AG09309 (cell line): ENCODE measurements at regions not wholly inside any gene's neighbourhood (a gene's known extent, or its start where the extent isn't known, plus 50 kb on each side); places are given as distances from the start of the nearest gene placed in this dataset.

Source experiments
- DNase-seq: peaks from one replicate; pipeline ENCODE4 v3.0.0-alpha.2; 2010; ENCODE audit warnings: low read depth
- H3K4me3 ChIP-seq: 2 replicates; pipeline ENCODE4 v1.5.1; 2011; ENCODE audit warnings: mild to moderate bottlenecking, low read depth, low read length, moderate library complexity; ENCODE audit not compliant: control insufficient read depth
- CTCF ChIP-seq: IDR thresholded peaks from 2 replicates; pipeline ENCODE4 v1.5.1; 2011; ENCODE audit warnings: mild to moderate bottlenecking, low read depth, low read length, inconsistent platforms; ENCODE audit not compliant: insufficient read depth, control insufficient read depth; ENCODE audit errors: missing control alignments

- H3K4me3 ChIP-seq, result no peak overlapping the region
- no peak for DNase-seq
- no peak for TF ChIP-seq CTCF
Measured at GRCh38 chrX:88660836-88661235, 86.2 kb upstream of the CPXCR1 start.

- H3K4me3 ChIP-seq, result no peak overlapping the region
- TF ChIP-seq CTCF, result no peak
- no peak for DNase-seq
Measured at GRCh38 chrX:88672261-88672660, 74.8 kb upstream of the CPXCR1 start.
